ENCODE measurements at regions not wholly inside any gene's neighbourhood (a gene's known extent, or its start where the extent isn't known, plus 50 kb on each side); places are given as distances from the start of the nearest gene placed in this dataset.

DNA sequence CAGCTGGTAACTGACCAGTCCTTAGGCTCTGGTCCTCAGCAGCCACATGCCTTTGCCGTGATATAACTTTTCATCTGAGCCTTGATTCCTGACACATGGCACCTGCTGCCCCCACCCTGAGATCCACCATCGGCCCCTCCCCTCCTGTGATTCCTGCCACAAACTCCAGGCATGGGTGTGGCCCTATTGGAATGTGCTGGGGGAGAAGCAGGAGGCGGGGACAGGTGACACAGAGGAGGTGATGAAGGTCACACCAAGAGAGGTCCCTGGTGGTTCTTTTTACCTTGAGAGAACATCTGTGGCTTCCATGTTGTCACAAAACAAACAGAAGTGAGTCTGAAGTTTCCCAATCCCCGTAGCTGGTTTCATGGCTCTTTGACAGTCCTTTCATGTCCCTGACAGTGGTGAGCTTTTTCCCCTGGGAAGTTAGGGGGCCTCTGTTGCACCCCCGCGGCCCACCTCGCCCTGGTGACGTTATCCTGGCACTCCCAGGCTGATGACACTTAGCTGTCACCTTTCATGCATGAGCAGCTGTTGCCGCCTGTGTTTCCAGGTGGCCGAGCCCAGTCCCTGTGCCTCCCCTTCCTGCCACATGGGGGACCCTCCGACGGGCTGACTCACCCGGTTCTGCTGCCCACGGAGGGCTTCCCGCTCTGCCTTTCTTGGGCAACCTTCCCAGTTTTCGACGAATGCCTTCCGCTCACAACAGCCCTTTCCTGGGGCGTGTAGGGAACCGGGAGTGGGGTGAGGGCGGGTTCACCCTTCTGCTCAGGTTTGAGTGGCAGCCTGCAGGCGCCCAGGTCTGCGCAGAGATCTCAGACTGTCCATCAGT, 66.3 kb upstream of the GLI2 start (continued):
- TF ChIP-seq, protein P1, sequence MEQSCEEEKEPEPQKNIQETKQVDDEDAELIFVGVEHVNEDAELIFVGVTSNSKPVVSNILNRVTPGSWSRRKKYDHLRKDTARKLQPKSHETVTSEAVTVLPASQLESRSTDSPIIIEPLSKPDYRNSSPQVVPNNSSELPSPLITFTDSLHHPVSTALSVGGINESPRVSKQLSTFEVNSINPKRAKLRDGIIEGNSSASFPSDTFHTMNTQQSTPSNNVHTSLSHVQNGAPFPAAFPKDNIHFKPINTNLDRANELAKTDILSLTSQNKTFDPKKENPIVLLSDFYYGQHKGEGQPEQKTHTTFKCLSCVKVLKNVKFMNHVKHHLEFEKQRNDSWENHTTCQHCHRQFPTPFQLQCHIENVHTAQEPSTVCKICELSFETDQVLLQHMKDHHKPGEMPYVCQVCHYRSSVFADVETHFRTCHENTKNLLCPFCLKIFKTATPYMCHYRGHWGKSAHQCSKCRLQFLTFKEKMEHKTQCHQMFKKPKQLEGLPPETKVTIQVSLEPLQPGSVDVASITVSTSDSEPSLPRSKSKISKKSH (CRISPR knock-in tag; IDR thresholded peaks at IDR 0.05; ENCODE audit: borderline replicate concordance): no peak
- TF ChIP-seq ZNF101 (CRISPR knock-in tag; IDR thresholded peaks at IDR 0.05; ENCODE audit: borderline replicate concordance, low read depth) (no peak), ZNF660 (CRISPR knock-in tag; IDR thresholded peaks at IDR 0.05; ENCODE audit: borderline replicate concordance, low read depth) (no peak), GTF2F1 (IDR thresholded peaks at IDR 0.05; ENCODE audit: low read length) (no peak), TFDP1 (CRISPR knock-in tag; IDR thresholded peaks at IDR 0.05; ENCODE audit: borderline replicate concordance) (peak; percentile 35; the same call in 1 of the 2 replicates), NONO (IDR thresholded peaks at IDR 0.05) (no peak), NONO (CRISPR knock-in tag; conservative IDR thresholded peaks at IDR 0.05) (no peak), ZNF501 (CRISPR knock-in tag; IDR thresholded peaks at IDR 0.05) (peak; percentile 69; the same call in 1 of the 2 replicates), ARID5B (CRISPR knock-in tag; IDR thresholded peaks at IDR 0.05) (peak; percentile 45; the same call in 1 of the 2 replicates), TFDP2 (CRISPR knock-in tag; IDR thresholded peaks at IDR 0.05) (peak; percentile 23; the same call in 1 of the 2 replicates), NR2F1 (CRISPR knock-in tag; IDR thresholded peaks at IDR 0.05) (0 out of 4 replicates have a peak, but pooled peaks of 1 of the 2 experiments have one; percentile 40)
- TF ChIP-seq, protein P2, sequence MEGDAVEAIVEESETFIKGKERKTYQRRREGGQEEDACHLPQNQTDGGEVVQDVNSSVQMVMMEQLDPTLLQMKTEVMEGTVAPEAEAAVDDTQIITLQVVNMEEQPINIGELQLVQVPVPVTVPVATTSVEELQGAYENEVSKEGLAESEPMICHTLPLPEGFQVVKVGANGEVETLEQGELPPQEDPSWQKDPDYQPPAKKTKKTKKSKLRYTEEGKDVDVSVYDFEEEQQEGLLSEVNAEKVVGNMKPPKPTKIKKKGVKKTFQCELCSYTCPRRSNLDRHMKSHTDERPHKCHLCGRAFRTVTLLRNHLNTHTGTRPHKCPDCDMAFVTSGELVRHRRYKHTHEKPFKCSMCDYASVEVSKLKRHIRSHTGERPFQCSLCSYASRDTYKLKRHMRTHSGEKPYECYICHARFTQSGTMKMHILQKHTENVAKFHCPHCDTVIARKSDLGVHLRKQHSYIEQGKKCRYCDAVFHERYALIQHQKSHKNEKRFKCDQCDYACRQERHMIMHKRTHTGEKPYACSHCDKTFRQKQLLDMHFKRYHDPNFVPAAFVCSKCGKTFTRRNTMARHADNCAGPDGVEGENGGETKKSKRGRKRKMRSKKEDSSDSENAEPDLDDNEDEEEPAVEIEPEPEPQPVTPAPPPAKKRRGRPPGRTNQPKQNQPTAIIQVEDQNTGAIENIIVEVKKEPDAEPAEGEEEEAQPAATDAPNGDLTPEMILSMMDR (CRISPR knock-in tag; IDR thresholded peaks at IDR 0.05): peak; percentile 71
- TF ChIP-seq, protein P3, sequence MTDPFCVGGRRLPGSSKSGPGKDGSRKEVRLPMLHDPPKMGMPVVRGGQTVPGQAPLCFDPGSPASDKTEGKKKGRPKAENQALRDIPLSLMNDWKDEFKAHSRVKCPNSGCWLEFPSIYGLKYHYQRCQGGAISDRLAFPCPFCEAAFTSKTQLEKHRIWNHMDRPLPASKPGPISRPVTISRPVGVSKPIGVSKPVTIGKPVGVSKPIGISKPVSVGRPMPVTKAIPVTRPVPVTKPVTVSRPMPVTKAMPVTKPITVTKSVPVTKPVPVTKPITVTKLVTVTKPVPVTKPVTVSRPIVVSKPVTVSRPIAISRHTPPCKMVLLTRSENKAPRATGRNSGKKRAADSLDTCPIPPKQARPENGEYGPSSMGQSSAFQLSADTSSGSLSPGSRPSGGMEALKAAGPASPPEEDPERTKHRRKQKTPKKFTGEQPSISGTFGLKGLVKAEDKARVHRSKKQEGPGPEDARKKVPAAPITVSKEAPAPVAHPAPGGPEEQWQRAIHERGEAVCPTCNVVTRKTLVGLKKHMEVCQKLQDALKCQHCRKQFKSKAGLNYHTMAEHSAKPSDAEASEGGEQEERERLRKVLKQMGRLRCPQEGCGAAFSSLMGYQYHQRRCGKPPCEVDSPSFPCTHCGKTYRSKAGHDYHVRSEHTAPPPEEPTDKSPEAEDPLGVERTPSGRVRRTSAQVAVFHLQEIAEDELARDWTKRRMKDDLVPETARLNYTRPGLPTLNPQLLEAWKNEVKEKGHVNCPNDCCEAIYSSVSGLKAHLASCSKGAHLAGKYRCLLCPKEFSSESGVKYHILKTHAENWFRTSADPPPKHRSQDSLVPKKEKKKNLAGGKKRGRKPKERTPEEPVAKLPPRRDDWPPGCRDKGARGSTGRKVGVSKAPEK (CRISPR knock-in tag; IDR thresholded peaks at IDR 0.05; ENCODE audit: borderline replicate concordance): no peak
- TF ChIP-seq, protein P4, sequence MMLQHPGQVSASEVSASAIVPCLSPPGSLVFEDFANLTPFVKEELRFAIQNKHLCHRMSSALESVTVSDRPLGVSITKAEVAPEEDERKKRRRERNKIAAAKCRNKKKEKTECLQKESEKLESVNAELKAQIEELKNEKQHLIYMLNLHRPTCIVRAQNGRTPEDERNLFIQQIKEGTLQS (CRISPR knock-in tag; IDR thresholded peaks at IDR 0.05): peak; percentile 80
